ENCODE measurements at regions not wholly inside any gene's neighbourhood (a gene's known extent, or its start where the extent isn't known, plus 50 kb on each side); places are given as distances from the start of the nearest gene placed in this dataset.

DNA sequence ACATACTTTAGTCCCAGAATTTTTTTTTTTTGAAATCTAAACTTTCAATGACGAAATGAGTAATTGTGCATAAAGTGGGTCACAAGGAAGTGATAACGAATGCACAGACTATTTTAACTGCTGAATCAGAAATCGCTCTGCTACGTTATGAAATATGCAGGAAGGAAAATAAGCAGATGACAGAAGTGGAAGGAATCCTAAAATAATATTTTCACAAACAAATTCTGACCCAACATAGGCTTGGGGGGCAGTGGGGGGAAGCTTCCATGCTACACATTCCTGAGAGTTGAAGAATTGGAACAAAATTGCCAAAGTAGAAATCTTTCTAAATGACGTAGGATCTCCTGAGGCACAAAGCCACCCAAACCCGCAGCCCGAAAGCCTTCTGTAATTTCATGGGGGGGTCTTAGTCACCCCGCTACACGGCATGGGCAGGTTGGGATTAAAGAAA, 89.6 kb downstream of the ARF6 start:
- no peak for DNase-seq
- Histone ChIP-seq H3K4me3 (ENCODE audit: insufficient read depth, low read depth, low read length) (no peak overlapping the region), H3K36me3 (replicated peaks; ENCODE audit: control insufficient read depth, insufficient read depth, low read length) (no peaks in the 10 kb centered on the region), H3K27me3 (ENCODE audit: control insufficient read depth, insufficient read depth, low read length) (no peaks in the 10 kb centered on the region)

DNA sequence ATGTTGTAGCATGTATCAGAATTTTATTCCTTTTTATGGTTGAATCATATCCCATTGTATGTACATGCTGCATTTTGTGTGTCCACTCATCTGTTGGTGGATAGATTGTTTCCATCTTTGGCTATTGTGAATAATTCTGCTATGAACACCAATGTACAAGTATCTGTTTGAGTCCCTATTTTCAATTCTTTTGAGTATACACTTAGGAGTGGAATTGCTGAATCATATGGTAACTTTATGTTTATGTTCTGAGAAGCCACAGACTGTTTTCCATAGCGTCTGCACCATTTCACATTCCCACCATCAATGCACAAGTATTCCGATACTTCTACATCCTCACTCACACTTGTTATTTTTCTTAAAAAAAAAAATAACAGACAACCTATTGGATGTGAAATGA, 91.5 kb downstream of the ARF6 start:
- Histone ChIP-seq H3K4me3 (ENCODE audit: insufficient read depth, low read depth, low read length) (no peak overlapping the region), H3K27me3 (ENCODE audit: control insufficient read depth, insufficient read depth, low read length) (no peaks in the 10 kb centered on the region), H3K36me3 (replicated peaks; ENCODE audit: control insufficient read depth, insufficient read depth, low read length) (no peaks in the 10 kb centered on the region)
- no peak for DNase-seq

DNA sequence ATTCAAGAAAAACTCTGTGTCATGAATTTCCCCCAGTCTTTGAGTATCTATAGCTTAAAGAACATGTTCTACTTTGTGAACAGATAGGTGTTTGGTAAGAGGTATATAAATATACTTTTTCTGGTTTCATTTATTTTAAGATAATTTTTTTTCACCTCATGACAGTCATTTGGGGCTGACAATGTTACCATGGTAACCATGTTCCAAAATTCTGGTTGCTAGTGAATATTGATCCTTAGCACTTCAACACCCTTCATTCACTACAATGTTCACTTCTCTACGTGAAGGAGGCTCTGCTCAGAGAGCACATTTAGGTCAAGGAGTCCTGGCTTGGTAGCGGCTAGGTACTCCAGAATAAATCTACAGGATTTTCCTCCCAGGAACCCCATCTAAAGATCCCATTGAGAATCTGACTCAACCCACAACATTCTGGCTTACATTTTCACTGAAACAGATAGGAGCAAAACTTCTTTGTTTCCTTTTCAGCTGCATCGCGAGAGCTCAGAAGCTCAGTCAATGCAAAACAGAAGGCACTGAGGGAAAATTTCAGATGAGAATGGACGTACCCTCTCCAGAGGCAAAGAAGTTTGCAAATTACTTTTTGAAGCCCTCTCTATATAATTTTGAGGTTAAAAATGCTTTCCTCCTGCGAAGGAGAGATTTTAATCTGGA, 93.6 kb downstream of the ARF6 start:
- no peaks in the 10 kb centered on the region for H3K27me3 ChIP-seq (ENCODE audit: control insufficient read depth, insufficient read depth, low read length)
- no peak overlapping the region for H3K4me3 ChIP-seq (ENCODE audit: insufficient read depth, low read depth, low read length)
- H3K36me3 ChIP-seq (replicated peaks; ENCODE audit: control insufficient read depth, insufficient read depth, low read length): no peaks in the 10 kb centered on the region
- no peak for DNase-seq

DNA sequence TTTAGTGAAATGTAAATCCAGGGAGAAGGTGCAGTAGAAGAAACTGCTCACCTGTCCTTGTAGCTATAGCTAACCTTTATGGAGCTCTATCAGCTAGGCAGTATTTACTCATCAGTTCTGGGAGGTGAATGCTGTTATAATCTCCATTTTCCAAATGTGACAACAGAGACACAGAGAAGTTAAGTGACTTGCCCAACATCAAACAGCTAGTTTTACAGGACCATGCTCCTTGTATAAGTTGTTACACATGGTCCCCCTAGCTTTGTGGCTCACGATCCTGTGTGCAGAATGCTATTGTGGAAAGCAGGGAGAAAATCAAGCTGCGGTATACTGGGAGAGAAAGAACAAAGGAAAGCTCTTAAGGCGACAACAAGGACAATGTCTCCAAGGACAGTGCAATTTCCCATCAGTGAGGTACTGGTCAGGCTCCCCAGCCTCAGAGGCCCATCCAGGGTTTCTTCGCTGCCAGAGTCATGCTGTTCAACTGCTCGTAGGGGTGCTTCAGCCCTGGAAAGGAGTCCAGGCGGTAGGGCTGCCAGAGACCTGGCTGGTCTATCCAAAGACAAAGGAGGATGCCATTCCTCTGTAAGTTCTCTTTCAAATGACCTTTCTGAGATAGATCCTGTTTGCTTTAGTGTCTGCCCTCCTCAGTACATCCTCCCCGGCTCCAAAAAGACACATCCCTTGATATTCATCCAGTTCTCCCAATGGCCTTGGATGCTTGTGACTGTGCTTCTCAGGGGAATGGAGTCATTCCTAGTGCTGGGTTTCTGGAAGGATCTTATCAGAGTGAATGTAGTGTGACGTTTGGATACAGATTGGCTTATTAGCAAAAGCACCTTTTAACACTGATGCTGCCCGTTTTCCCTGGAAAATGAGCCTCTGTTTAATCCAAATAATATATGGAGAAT, 95.5 kb downstream of the ARF6 start:
- DNase-seq: no peak
- H3K36me3 ChIP-seq (replicated peaks; ENCODE audit: control insufficient read depth, insufficient read depth, low read length): no peaks in the 10 kb centered on the region
- H3K27me3 ChIP-seq (ENCODE audit: control insufficient read depth, insufficient read depth, low read length): no peaks in the 10 kb centered on the region
- H3K4me3 ChIP-seq (ENCODE audit: insufficient read depth, low read depth, low read length): no peak overlapping the region

DNA sequence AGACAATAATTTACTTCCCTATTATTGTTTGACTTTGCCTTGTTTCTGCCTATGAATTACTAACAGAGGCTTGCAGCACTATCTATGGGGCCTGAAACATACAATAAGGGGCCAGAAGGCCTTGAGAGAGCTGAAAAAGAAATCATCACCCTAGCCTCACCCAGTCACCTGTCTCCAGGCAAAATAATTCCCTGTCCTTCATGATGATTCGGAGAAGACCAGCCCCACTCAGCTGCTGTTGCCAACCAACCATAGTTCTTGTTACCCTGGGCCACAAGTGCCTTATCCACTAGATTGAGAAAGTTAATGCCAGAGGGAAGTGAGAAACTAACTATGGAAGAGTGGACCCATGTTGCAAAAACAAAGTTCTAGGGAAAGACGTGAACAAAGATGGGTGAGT, 97.1 kb downstream of the ARF6 start:
- DNase-seq: no peak
- H3K27me3 ChIP-seq (ENCODE audit: control insufficient read depth, insufficient read depth, low read length): no peaks in the 10 kb centered on the region

DNA sequence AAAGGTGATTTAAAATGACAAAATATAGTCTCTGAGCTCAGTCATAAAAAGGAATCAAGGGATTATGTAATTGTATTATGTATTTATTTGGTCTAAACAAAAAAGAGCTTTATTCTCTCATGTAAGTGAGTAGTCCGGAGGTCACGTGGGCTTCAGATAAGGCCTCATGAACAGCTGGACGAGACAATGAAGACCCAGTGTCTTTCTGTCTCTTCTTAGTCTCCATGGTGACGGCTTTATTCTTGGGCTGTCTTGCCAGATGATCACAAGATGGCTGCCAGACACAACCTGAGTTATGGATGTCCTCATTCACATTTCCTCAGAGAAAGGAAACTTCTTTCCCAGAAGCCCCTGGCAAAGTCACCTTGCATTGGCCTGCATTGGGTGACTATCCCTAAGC, 98.6 kb downstream of the ARF6 start:
- Histone ChIP-seq H3K36me3 (replicated peaks; ENCODE audit: control insufficient read depth, insufficient read depth, low read length) (no peaks in the 10 kb centered on the region), H3K27me3 (ENCODE audit: control insufficient read depth, insufficient read depth, low read length) (no peaks in the 10 kb centered on the region), H3K4me3 (ENCODE audit: insufficient read depth, low read depth, low read length) (no peak overlapping the region)
- no peak for DNase-seq

More for the DNA sequence above, 97.1 kb downstream of the ARF6 start:
- no peaks in the 10 kb centered on the region for H3K36me3 ChIP-seq (replicated peaks; ENCODE audit: control insufficient read depth, insufficient read depth, low read length)
- H3K4me3 ChIP-seq (ENCODE audit: insufficient read depth, low read depth, low read length): no peak overlapping the region

DNA sequence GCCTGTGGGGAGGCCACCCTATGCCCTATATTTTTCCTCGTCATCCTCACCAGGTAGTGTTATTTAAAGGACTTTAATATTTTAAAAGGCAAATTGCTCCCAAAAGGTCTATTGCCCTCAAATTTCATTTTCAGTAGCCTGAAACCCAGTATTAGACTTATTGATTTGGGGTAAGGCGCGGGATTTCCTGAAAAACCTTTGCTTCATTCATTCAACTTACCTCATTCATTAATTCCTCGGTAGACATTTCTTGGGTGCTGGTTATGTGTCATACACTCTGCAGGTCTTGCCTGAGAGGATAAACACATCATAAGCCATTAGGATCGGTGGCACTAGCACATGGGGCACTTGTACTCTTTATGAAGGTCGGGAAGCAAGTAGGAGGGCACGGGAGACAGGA, 99.2 kb downstream of the ARF6 start:
- Histone ChIP-seq H3K36me3 (replicated peaks; ENCODE audit: control insufficient read depth, insufficient read depth, low read length) (no peaks in the 10 kb centered on the region), H3K4me3 (ENCODE audit: insufficient read depth, low read depth, low read length) (no peak overlapping the region), H3K27me3 (ENCODE audit: control insufficient read depth, insufficient read depth, low read length) (no peaks in the 10 kb centered on the region)
- no peak for DNase-seq

DNA sequence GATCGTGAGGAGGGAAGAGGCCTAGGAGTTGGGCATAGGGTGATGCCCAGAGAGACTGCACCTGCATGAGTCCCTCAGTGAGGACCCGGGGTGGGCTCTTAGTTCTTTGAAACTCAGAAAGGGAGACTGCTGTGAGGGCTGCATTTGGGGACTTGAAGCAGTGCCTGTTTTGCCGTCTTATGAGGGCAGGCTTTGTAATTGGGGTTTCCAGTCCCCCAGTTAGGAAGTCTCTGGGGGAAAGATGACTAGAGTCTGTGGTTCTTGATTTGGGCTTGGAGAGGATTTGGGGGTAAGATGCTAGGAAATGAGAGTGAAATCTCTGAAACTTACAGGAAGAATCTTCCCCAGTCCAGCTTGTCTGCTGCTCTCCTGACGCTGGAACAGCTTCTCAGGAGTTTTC, 99.6 kb downstream of the ARF6 start:
- Histone ChIP-seq H3K4me3 (ENCODE audit: insufficient read depth, low read depth, low read length) (no peak overlapping the region), H3K36me3 (replicated peaks; ENCODE audit: control insufficient read depth, insufficient read depth, low read length) (no peaks in the 10 kb centered on the region), H3K27me3 (ENCODE audit: control insufficient read depth, insufficient read depth, low read length) (no peaks in the 10 kb centered on the region)
- DNase-seq: no peak

DNA sequence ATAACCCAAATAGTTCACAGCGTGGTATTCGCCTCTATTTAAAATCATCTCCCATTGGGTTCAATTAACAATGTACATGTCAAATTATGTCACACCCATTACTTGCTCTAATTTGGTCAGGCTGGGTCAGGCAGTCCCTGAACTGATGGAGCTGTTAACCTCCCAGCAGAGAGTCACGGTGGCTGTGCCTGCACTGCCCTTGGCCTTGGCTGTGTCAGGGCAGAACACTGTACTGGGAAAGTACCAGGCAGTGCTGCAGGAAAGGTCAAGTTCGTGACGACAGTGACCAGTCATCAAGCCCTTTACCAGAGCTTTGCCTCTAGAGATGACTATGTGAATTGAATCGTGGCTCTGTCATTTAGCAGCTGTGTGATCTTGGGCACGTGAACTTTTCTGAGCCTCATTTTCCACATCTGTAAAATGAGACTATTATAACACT, 100.0 kb downstream of the ARF6 start:
- Histone ChIP-seq H3K27me3 (ENCODE audit: control insufficient read depth, insufficient read depth, low read length) (no peaks in the 10 kb centered on the region), H3K36me3 (replicated peaks; ENCODE audit: control insufficient read depth, insufficient read depth, low read length) (no peaks in the 10 kb centered on the region), H3K4me3 (ENCODE audit: insufficient read depth, low read depth, low read length) (no peak overlapping the region)
- DNase-seq: no peak

DNA sequence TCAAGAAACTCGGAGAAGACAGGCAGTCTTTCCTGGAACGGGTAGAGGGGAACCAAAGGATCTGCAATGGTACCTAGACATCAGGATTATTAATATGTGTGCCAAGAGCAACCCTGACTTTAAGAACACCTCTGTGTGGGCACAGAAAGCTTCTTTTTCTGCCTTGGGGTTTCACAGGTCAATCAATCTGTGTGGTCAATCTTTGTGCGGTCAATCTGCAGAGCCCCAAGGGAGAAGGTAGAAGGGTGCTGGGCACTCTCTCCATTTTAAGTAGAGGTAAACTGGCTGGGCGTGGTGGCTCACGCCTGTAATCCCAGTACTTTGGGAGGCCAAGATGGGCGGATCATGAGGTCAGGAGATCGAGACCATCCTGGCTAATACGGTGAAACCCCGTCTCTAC, 100.7 kb downstream of the ARF6 start:
- no peaks in the 10 kb centered on the region for H3K27me3 ChIP-seq (ENCODE audit: control insufficient read depth, insufficient read depth, low read length)
- DNase-seq: no peak
- H3K36me3 ChIP-seq (replicated peaks; ENCODE audit: control insufficient read depth, insufficient read depth, low read length): no peaks in the 10 kb centered on the region
- no peak overlapping the region for H3K4me3 ChIP-seq (ENCODE audit: insufficient read depth, low read depth, low read length)

DNA sequence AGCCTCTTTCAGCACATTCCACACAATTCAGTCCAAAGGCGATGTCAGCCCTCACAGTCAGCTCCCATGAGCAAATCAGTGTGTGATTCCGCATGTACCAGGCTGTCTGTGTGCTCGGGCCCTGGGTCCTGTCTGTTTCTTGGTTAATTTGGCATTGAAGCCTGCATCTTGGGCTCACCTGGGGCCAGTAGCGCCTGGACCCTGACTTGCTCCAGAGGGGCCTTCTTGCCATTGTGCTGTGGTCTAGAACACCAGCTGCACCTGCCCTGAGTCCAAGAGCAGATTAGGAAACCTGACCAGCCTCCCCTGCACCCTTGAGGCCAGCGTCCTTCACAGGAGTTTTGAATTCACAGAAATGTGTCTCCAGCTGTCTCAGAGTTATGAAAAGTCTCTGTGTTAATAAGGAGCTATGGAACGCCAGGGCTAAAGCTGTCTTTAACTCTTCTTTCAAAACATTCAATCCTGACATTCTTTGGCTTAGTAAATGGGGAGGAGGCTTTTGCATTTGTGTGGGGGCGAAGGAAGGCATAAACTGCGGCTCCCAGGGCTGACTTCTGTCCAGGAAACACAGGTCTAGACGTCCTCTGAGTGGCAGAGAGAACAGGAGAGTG, 102.2 kb downstream of the ARF6 start:
- no peaks in the 10 kb centered on the region for H3K27me3 ChIP-seq (ENCODE audit: control insufficient read depth, insufficient read depth, low read length)
- no peak for DNase-seq
- no peaks in the 10 kb centered on the region for H3K36me3 ChIP-seq (replicated peaks; ENCODE audit: control insufficient read depth, insufficient read depth, low read length)
- no peak overlapping the region for H3K4me3 ChIP-seq (ENCODE audit: insufficient read depth, low read depth, low read length)

DNA sequence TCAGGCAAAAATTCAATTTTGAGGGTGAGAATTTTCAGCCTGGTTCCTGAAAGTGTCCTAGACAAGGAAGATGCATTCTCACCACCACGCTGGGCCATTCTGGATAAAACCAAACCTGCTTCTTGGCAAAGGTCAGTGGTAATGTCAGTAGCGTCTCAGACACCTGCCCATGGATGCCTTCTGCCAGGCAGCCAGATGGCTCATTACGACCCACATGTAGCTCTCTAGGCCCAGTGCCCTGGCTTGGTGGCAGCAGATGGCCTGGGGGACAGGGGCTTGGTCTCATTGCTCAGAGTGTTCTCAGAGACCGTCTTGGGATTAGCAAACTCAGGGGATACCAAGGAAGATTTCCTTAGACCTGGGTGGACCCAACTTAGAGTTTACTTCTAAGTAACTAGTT, 105.1 kb downstream of the ARF6 start:
- H3K36me3 ChIP-seq (replicated peaks; ENCODE audit: control insufficient read depth, insufficient read depth, low read length): no peaks in the 10 kb centered on the region
- H3K4me3 ChIP-seq (ENCODE audit: insufficient read depth, low read depth, low read length): no peak overlapping the region
- peaks cover 5% of the 10 kb centered on the region for H3K27me3 ChIP-seq (ENCODE audit: control insufficient read depth, insufficient read depth, low read length)
- no peak for DNase-seq

DNA sequence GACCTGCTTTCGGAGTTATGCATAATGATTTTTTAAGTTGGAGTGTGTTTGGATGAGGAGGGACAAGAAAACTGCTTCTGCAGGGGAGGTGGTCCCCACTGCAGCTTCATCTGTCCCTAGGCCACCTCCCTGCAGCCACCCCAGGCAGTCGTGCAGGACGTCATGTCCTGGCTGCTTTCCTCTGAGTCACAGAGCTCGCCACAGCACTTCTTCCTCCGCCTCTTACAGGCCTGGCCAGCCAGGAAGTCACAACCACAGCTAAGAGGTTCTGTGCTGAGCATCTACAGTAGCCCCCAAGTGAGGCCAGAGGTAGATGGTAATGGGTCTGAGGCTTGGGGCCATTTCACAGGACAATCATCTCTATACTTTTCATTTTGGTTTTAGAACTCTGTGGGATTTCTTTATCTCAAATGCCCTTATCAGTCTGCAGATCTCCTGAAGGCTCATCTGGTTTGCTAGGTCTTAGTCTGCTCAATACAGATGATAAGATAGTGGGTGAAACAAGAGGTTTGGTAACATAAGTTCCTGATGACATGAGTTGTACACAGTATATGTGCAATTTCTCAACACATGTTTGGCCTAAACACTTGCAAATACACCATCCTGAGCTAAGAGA, 106.4 kb downstream of the ARF6 start:
- no peaks in the 10 kb centered on the region for H3K36me3 ChIP-seq (replicated peaks; ENCODE audit: control insufficient read depth, insufficient read depth, low read length)
- H3K4me3 ChIP-seq (ENCODE audit: insufficient read depth, low read depth, low read length): no peak overlapping the region
- DNase-seq: peak; percentile 33
- peaks cover 13% of the 10 kb centered on the region for H3K27me3 ChIP-seq (ENCODE audit: control insufficient read depth, insufficient read depth, low read length)

DNA sequence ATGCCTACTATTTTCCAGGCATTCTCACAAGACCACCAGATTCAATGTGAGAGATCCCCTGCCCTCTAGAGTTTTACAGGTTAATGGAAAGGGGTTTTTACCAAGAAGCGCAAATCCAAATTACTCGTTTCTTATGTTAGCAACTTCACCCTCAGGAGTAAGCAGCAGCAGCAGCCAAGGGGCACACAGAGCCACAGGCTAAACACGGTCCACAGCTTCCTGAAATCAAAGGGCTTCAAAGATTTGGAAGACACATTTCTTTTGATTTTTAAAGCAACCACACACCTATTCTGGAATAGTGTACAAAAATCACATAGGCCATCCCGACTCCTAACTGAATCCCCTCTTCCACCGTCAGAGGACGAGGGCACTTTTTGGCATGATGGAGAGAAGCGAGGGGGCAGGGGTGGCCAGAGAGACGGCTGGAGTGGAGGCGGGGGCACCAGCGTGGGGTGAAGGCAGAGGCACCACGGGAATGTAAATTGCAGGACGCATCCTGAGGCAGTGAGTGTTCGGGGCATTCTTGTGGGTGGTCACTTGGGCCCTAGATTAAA, 107.0 kb downstream of the ARF6 start:
- peaks cover 13% of the 10 kb centered on the region for H3K27me3 ChIP-seq (ENCODE audit: control insufficient read depth, insufficient read depth, low read length)
- no peak for DNase-seq
- no peak overlapping the region for H3K4me3 ChIP-seq (ENCODE audit: insufficient read depth, low read depth, low read length)
- no peaks in the 10 kb centered on the region for H3K36me3 ChIP-seq (replicated peaks; ENCODE audit: control insufficient read depth, insufficient read depth, low read length)
